SW480 (cell line): ENCODE measurements at regions not wholly inside any gene's neighbourhood (a gene's known extent, or its start where the extent isn't known, plus 50 kb on each side); places are given as distances from the start of the nearest gene placed in this dataset.
"Not testable (repeated sequence)": the region's sequence is repeated elsewhere in the genome, so short reads cannot be mapped to it uniquely, and the experiment has no call there.

Experiments used
- DNase-seq: peaks from one replicate; pipeline ENCODE4 v3.0.0-alpha.2; 2016; ENCODE audit warnings: low spot score

DNA sequence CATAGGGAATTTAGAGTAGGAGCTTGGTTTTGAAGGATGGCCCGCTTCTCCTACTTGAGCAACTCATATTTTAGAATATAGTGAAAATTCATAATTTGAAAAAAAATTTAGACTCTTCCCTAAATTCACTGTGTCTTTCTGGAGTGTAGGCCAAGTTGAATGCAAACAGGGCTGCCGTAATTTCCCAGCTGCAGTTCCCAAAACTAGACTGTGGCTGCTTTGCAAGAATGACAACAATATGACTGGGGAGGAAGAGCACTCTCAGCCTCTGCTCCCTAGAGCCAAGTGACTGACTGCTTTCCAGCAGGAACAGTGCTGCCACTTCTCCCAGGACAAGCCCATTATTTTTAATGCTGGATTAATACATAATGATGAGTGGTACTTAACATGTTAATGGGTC is 209.0 kb downstream of the RHOU start:
- DNase-seq = no peak

DNA sequence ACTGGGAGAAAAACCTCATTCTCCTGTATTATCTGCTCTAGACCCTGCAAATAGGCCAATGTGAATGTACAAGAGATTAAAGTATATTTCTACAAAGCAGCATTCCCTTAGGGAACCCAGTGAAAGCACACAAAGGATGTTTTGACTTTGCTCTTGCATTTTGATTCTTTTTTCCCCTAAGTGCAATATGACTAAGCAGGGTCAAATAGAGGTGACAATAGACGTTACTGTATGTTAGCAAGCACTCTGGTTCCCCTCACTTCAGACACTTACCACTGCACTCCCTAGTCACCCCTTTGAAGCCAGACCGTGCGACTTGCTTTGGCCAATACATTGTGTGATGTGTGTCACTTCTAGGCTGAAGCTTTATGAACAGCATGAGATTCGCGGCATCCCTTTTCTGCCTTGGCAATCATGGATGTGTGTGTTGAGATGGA is 209.7 kb downstream of the RHOU start:
- DNase-seq = no peak

DNA sequence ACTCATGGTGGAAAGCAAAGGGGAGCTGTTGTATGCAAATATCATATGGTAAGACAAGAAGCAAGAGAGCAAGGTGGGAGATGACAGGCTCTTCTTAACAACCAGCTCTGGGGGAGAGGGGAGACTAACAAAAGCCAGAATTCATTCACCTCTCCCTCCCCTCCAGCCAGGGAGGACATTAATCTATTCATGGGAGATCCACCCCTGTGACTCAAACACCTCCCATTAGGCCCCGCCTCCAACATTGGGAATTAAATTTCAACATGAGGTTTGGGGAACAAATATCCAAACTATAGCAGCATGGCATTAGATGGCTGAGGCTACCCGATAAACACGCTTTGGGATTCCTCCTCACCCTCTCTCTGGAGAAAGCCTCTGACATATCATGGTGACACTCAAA is 210.6 kb downstream of the RHOU start:
- no peak for DNase-seq

DNA sequence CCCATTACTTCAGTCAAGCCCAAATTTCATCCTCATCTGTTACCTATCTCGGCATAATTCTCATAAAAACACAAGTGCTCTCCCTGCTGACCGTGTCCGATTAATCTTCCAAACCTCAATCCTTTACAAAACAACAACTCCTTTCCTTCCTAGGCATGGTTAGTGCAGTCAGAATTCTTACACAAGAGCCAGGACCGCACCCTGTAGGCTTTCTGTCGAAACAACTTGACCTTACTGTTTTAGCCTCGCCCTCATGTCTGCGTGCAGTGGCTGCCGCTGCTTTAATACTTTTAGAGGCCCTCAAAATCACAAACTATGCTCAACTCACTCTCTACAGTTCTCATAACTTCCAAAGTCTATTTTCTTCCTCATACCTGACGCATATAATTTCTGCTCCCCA is 214.3 kb downstream of the RHOU start:
- DNase-seq = not testable (repeated sequence)

DNA sequence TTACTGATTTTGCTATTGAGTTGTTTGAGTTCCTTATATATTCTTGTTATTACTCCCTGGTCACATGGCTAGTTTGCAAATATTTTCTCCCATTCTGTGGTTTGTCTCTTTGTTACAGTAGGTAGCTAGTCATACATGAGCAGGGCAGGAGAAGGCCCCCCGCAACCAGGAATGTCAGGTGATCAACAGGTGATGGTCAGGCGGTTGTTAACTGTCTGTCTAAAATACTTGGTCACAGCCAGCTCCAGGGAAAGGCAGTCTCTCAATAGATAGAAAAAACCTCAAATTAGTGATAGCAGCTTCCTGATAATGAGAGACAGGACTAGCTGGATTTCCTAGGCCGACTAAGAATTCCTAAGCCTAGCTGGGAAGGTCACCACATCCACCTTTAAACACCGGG is 217.9 kb downstream of the RHOU start:
- peak; percentile 5 for DNase-seq

DNA sequence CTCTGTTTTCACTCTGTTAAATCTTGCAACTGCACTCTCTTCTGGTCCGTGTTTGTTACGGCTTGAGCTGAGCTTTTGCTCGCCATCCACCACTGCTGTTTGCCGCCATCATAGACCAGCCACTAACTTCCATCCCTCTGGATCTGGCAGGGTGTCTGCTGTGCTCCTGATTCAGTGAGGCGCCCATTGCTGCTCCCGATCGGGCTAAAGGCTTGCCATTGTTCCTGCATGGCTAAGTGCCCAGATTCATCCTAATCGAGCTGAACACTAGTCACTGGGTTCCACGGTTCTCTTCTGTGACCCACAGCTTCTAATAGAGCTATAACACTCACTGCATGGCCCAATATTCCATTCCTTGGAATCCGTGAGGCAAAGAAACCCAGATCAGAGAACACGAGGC is 218.5 kb downstream of the RHOU start:
- DNase-seq = not testable (repeated sequence)

DNA sequence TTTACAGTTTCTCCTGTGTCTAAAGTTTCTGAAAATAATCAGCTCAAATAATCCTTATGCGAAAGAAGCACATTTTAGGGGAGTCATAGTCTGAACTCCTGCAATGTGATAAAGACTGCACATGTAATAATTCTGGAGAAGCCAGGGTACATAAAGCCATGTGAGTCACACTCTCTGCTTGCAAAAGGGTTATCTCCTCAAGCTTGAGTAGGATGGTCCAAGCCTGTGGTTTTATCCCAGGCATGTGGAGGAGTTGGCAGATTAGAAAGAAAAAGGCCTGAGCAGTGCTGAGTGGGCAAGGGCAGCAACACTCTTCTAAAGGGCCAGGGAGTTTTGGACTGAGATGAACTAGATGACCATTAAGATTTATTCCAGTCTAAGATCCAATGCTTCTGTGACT is 220.4 kb downstream of the RHOU start:
- DNase-seq = no peak

DNA sequence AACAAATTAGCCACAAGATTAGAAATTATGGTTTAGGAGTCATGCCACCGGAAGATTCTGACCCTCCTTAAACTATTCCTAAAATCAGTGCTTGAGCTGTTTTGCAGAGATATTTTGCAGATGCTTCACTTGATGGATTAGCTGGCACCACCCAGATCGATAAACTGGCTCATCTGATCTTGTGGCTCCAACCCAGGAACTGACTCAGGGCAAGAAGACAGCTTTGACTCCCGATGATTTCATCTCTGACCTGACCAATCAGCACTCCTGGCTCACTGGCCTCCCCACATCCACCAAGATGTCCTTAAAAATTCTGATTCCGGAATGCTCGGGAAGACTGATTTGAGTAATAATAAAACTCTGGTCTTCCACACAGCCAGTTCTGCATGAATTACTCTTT is 221.6 kb downstream of the RHOU start:
- DNase-seq = no peak

DNA sequence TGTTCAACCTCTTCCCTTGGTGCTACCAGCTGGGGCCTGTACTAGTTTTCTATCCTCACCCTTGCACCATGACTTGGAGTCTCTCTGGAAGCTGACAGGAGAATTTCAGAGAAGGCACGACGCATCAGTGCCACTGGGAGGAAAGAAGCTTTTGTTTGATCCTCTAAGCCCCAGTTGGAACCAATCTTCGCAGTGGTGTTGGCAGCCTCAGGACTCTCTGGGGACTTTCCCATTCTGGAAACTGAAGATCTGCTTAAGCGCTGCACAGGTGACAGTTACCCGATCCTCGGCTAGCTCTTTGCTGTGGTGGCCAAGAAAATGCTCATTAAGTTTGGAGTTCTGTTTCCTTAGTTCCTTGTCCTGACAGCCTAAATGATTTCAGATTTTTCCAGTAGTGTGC is 222.3 kb downstream of the RHOU start:
- no peak for DNase-seq

DNA sequence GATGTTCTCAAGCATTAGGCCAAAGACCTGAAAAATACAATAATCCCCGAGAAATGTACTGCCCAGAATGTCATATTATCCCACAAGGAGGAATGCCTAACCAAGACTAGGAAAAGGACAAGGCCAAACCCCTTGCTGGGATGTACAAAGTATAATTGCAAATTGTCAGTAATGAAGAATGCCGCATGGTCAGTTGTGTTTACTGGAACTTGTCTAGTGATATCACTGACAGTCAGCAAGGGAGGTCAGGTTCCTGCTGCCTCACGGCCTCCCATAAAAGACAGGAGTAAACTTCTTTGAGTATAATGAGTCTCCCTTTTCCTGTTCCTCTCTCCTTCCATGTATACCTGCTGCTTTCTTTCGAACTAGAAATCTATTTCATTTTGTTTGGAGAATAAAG is 222.8 kb downstream of the RHOU start:
- no peak for DNase-seq

DNA sequence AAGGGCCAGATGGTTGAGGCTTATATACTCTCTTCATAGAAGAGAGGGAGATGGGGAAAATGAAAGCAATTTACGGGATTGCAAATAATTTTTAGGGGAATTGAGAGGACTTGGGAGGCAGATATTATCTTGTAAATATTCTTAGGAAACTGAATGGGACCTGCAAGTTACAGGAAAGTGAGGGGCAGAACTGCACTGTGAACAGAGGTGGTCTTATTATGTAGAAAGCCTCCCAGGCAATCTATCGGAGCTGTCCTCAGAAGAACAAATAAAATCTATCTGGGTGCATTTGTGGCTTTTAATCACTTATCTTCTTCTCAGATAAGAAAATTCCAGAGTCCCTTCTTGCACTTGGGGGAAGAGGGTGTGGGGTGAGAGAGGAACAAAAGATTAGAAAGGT is 223.5 kb downstream of the RHOU start:
- DNase-seq = no peak

DNA sequence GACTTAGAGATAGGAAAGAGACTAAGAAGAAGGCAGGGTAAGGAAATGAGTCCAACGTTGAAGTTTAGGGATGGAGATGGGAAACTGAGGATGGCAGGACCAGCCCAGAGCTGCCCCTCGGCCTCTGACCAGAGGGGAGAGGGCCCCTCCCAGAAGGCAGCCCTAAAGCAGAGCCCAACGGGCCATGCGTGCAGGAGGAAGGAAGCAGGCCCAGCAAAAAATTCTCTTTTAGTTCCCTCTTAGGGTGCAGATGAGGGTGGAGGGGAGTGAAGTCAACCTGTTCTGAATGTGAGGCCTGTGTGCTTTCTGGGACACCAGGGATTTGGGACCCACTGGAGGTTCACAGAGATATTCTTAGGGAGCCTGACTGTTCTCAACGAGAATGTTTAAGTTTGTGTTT is 225.4 kb downstream of the RHOU start:
- no peak for DNase-seq

DNA sequence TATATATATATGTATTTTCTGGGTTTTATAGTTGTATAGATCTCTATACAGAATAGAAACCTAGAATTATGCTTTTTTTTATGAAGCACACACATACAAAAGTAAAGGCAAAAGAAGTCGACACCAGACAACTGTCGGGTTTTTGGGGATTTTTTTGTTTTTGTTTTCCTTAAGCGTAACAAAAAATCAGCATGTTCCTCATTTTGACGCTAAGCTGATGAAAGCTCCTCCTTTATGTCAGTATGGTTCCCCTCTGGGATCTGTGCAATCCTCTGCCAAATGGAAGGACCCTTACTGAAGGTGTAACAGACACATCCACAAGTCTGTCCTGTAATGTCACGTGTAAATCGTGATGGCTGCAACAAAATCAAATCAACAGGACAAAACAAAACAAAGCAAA is 226.2 kb downstream of the RHOU start:
- DNase-seq = no peak

DNA sequence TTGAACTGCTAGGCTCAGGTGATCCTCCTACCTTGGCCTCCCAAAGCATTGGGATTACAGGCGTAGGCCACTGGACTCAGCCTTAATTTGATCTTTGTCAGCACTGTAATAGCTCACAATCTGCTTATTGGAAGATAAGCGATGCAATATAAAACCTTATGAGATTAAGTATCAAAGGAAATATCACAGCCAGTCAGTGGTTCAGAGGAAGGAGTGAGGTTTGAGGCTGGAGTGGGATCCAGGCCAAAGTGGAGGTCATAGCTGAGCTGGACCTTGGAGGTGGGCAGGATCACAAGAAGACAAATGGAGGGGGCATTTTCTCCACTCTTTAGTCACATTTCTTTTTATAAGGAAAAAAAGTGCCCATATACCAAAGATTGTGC is 228.5 kb downstream of the RHOU start:
- peak; percentile 8 for DNase-seq

DNA sequence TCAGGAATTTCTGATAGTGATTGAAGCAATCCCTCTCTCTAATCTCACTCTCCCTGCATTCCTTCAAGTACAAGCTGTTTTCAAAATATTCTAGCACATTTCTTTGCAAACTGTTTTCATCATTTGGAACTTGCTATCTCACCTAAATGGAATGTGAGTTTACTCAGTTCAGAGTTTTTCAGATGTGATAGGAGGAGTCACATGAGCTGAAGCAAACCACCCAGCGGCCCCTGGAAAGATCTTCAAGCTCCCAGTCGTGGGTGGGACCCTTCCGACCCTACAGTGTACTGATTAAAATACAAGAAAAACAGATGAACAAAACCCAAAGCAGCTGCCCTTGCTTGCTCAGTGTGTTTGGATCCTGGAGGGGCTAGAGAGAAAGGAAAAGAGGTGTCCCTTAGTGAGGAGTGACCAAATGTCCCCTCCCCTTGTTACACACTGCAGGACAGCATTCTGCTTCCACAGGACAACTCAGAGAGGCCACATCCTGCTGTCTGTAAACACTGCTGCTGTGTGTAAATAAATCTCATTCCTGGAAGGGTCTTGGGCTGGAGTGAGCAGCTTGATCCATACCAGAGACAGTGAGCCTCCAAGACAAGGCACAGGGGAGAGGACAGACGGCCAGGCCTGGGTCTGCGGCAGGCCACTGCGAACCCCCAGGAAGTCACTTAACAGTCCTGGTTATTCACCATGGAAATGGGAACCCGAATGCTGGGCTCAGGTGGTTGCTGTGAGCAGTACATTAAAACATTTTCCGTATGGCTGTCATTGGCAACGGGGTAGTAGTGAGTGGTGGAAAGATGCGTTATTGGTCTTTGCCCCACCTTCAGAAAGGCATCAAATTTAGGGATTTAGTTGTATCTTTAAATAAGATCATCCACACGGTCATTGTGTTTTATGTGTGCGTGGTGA is 229.2 kb downstream of the RHOU start:
- DNase-seq = peak; percentile 46

DNA sequence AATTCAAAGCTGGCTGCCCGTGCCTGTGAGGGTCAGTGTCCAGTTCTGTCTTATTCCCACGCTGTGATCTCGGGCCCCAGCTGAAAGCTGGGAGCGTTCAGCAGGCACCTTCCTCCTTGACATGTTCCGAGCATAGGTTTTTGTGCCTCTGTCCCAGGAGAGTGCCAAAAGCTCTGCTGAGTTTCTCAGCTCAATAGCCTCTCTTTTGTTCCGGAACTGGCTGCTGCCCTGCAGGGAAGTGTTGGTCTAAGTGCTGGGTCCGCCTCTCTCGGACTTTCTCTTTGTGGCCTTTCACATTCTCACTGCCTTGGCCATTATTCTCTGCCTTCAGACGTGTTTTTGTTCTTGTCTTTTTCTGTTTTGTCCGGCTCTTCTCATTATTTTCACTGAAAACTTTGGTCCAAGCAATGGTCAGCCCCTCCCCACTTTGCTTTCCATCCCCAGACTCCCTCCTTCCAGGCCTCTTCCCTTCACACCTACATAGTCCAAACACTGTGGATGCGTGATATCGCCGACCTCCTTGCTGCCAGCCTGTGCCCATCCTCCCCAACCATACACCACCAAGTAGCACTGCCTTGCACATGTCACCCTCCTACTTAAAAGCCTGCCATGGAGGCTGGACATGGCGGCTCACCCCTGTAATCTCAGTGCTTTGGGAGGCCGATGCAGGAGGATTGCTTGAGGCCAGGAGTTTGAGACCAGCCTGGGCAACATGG is 233.8 kb downstream of the RHOU start:
- DNase-seq = no peak

DNA sequence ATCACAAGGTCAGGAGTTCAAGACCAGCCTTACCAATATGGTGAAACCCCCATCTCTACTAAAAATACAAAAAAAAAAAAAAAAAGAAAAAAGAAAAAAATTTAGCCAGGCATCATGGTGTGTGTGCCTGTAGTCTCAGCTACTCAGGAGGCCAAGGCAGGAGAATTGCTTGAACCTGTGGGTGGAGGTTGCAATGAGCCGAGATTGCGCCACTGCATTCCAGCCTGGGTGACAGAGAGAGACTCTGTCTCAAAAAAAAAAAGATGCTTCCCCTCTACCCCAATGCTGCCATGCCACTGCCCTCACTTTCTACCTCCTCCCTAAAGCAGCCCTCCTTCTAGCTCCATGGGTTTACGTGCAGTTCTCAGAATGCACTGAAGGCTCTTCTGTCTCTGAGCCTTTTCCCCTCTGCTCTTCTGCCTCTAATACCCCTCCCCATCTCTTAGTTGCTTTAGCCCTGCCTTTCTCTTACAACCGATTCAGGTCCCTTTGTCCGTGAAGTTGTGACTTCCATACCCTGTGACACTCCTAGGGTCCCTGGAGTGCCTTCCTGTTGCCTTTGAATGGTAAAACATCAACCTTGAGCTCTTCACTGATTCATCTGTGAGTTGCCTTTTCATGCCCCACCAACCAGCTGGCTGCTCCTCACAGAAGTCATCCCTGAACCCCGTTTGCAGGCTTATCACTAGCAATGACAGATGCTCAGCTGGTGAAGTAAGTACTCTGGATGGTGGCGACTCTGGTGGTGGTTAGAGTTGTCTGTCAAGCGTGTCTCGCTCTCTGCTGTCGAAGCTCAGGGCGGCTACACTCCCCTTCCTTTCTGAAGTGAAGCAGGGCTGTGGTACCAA is 234.9 kb downstream of the RHOU start:
- DNase-seq = no peak

DNA sequence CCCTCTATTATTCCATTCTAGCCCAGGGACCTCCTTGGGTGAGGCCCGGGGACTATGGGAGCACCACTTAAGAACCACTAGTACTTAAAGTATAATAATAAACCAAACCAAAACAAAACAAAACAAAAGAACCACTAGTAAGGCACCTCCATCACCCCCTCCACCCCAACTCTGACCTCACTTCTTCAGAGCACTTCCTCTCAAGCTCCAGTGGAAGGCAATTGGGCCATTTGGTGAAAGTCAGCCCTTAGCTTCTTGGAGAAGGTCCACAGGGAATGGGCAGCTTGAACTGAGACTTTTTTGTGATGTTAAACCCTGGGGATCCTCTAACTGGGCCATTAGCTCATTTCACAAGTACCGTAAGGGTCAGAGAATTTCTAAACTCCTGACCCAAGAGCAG is 237.3 kb downstream of the RHOU start:
- no peak for DNase-seq

DNA sequence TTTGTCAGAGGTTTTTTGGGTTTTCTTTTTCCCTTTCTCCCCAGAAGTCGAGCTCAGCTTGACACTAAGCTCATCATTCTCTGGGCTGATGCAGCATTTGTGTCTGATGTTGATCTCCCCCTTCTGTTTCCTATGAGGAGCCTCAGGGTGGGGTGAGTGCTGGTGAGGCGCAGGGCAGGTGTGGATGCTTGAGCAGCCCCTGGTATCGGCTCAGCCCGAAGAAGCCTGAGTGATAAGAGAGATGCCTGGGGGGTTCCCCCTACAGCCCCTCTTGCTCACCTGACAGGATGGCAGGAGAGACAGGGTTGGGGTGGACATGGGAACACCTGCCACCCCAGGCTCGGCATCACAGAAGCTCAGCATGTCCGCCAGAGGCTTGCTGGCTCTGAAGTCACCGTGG is 239.0 kb downstream of the RHOU start:
- DNase-seq = no peak

DNA sequence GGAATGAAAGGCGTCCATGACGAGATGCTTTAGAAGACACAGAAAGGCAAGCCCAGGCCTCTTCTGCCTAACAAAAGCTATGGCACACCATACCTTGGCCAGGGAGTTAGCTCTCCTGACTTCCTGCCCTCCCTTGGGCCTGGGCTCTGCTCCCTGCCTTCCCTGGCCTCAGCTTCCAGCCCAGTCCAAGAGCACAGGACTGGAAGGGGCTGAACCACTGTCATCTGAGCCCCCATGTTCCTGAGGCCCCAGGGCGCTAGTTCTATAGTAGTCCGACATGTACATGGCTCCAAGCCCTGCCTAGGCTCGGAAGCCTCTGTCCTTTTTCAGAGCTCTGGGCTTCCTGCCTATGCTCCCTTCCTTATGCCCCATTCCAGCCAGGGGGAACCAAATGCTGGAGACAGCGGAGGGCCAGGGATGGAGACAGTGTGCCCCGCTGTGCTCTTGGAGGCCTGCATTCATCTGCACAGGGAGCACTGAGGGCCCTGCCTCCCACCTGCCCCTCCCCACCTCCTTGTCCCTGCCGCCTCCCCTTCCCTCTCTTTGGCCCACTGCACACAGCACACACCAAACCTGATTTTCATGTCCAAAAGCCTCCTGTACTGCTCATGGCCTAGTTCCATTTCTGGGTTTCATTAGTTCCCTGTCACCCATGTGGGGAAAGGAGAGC is 240.1 kb downstream of the RHOU start:
- no peak for DNase-seq

DNA sequence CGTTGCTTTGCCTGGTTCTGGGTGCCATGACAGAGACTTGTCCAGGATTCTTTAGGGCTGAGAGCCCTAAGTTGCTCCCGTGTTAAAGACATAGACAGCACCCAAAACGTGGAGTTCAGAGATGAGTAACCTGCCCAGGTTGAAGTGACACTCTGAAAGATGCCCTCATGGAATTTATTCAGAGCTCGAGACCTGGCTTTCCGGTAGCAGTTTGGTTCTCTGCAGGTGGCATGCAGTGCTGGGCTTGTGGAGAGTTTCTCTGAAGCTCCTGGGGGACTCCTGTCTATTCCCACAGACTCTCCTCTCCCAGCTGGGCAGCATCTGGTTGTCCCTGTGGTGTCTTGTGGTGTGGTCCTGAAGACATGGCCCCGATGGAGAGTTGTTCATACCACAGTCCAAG is 241.0 kb downstream of the RHOU start:
- no peak for DNase-seq

DNA sequence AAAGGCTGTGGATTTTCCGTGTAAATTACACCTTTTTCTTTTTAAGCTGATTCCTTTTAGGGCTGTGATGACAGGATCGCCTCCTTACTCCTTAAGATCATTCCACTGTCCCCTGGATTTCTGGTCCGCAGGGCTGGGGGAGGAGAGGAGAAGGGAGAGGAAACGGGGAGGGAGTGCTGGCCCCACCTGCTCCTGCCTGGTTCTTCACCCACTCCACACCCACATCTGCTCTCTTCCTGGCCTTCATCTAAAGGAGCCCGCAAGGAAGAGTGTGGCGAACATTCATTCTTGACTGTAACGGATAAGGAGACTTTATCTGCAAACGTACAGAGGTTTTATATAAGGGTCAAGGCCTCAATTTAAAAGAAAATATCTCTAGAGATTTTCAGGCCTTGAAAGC is 242.0 kb downstream of the RHOU start:
- no peak for DNase-seq
